ENCODE measurements at regions not wholly inside any gene's neighbourhood (a gene's known extent, or its start where the extent isn't known, plus 50 kb on each side); places are given as distances from the start of the nearest gene placed in this dataset.

DNA sequence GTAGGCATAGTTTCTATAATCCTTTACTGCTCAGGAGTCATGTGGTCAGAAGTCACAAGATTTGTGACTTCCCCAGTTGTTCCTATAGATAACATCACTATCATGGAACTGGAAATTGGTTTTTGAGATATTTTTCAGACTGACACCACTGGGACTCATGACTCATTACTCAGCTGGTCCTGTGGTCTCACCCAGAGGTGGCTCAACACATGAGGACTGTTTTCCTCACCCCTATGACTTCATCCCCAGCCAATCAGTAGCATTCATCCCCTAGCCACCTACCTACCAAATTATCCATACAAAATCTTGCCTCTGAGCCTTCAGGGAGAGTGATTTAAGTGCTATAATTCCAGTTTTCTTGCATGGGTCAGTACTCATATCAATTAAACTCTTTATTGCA is 1217.7 kb downstream of the EPHA7 start:
- H3K27ac ChIP-seq (ENCODE audit: low read depth, low read length), result no peak overlapping the region
- no peak for DNase-seq (ENCODE audit: low read depth, low spot score)
- no peak overlapping the region for H3K4me3 ChIP-seq (ENCODE audit: low read depth, low read length)
- no peaks in the 10 kb centered on the region for H3K27me3 ChIP-seq (ENCODE audit: control insufficient read depth, insufficient read depth, low read length)
- TF ChIP-seq, protein P1, sequence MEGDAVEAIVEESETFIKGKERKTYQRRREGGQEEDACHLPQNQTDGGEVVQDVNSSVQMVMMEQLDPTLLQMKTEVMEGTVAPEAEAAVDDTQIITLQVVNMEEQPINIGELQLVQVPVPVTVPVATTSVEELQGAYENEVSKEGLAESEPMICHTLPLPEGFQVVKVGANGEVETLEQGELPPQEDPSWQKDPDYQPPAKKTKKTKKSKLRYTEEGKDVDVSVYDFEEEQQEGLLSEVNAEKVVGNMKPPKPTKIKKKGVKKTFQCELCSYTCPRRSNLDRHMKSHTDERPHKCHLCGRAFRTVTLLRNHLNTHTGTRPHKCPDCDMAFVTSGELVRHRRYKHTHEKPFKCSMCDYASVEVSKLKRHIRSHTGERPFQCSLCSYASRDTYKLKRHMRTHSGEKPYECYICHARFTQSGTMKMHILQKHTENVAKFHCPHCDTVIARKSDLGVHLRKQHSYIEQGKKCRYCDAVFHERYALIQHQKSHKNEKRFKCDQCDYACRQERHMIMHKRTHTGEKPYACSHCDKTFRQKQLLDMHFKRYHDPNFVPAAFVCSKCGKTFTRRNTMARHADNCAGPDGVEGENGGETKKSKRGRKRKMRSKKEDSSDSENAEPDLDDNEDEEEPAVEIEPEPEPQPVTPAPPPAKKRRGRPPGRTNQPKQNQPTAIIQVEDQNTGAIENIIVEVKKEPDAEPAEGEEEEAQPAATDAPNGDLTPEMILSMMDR (IDR thresholded peaks at IDR 0.05; ENCODE audit: low read depth, low read length), result no peak
- no peaks in the 10 kb centered on the region for H3K9me3 ChIP-seq (ENCODE audit: control insufficient read depth, insufficient read depth, low read length)
- ChIA-PET CTCF (no interaction called here), POLR2A (no interaction called here)

GRCh38 chr6:92196325-92196724 is 1223.0 kb downstream of the EPHA7 start:
- 0 out of 2 replicates have a peak, but pooled peaks cover 3% of the 10 kb centered on the region for H3K9me3 ChIP-seq (ENCODE audit: control insufficient read depth, insufficient read depth, low read length)
- POLR2A ChIA-PET, result no interaction called here
- CTCF ChIA-PET, result no interaction called here

GRCh38 chr6:92195796-92196195 is 1223.6 kb downstream of the EPHA7 start:
- ChIA-PET POLR2A (no interaction called here), CTCF (no interaction called here)
- H3K27me3 ChIP-seq (ENCODE audit: control insufficient read depth, insufficient read depth, low read length), result no peaks in the 10 kb centered on the region
- TF ChIP-seq, protein P1 (IDR thresholded peaks at IDR 0.05; ENCODE audit: low read depth, low read length), result no peak
- DNase-seq (ENCODE audit: low read depth, low spot score), result no peak
- H3K27ac ChIP-seq (ENCODE audit: low read depth, low read length), result no peak overlapping the region
- H3K9me3 ChIP-seq (ENCODE audit: control insufficient read depth, insufficient read depth, low read length), result 0 out of 2 replicates have a peak, but pooled peaks cover 3% of the 10 kb centered on the region
- H3K4me3 ChIP-seq (ENCODE audit: low read depth, low read length), result no peak overlapping the region

More at GRCh38 chr6:92196325-92196724, 1223.0 kb downstream of the EPHA7 start:
- Histone ChIP-seq H3K4me3 (ENCODE audit: low read depth, low read length) (no peak overlapping the region), H3K27me3 (ENCODE audit: control insufficient read depth, insufficient read depth, low read length) (no peaks in the 10 kb centered on the region), H3K27ac (ENCODE audit: low read depth, low read length) (no peak overlapping the region)
- no peak for DNase-seq (ENCODE audit: low read depth, low spot score)
- TF ChIP-seq, protein P1 (IDR thresholded peaks at IDR 0.05; ENCODE audit: low read depth, low read length), result no peak

- ChIA-PET CTCF (no interaction called here), POLR2A (no interaction called here)
- Histone ChIP-seq H3K9me3 (ENCODE audit: control insufficient read depth, insufficient read depth, low read length) (no peaks in the 10 kb centered on the region), H3K4me3 (ENCODE audit: low read depth, low read length) (no peak overlapping the region), H3K27ac (ENCODE audit: low read depth, low read length) (no peak overlapping the region), H3K27me3 (ENCODE audit: control insufficient read depth, insufficient read depth, low read length) (no peaks in the 10 kb centered on the region)
- TF ChIP-seq, protein P1 (IDR thresholded peaks at IDR 0.05; ENCODE audit: low read depth, low read length), result no peak
- no peak for DNase-seq (ENCODE audit: low read depth, low spot score)
Measured at GRCh38 chr6:92188016-92188415, 1231.3 kb downstream of the EPHA7 start.

DNA sequence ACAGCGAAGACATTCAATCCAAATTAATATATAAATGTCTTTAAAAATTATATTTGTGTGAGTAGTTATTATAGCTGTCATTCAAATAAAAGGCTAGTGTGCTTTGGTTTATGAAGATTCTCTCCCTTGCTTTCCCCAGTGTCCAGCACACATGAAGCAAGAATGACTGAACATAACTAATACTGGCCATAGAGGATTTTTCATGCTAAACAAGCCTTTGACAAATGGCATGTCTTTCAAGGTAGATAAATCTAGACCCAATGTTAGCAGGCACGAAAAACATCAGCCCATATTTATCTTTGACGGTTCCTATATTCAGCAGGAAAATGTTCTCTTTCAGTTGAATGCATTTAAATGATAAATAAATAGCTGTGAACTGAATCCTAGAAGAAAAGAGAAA is 1234.4 kb downstream of the EPHA7 start:
- H3K27me3 ChIP-seq (ENCODE audit: control insufficient read depth, insufficient read depth, low read length), result no peaks in the 10 kb centered on the region
- no peak for DNase-seq (ENCODE audit: low read depth, low spot score)
- H3K27ac ChIP-seq (ENCODE audit: low read depth, low read length), result no peak overlapping the region
- ChIA-PET POLR2A (no interaction called here), CTCF (no interaction called here)
- no peaks in the 10 kb centered on the region for H3K9me3 ChIP-seq (ENCODE audit: control insufficient read depth, insufficient read depth, low read length)
- TF ChIP-seq, protein P1 (IDR thresholded peaks at IDR 0.05; ENCODE audit: low read depth, low read length), result no peak
- no peak overlapping the region for H3K4me3 ChIP-seq (ENCODE audit: low read depth, low read length)

Data from AG04450 (cell line).